Activated T-helper 9 cell treated with anti-CD3 and anti-CD28 coated beads, Interleukin-2, amount 50 U/mL, for 16 hours (primary cell): ENCODE measurements at regions not wholly inside any gene's neighbourhood (a gene's known extent, or its start where the extent isn't known, plus 50 kb on each side); places are given as distances from the start of the nearest gene placed in this dataset.

Experiments
- DNase-seq: peaks from one replicate; pipeline ENCODE4 v3.0.0-alpha.2; 2020; ENCODE audit warnings: low read depth

- DNase-seq: no peak
These were observed 92.2 kb downstream of the TEX51 start for GRCh38 chr2:126990605-126991532.

GRCh38 chr2:126994340-126994777, 95.7 kb downstream of the TEX51 start:
- no peak for DNase-seq

- DNase-seq: no peak
These were observed 97.1 kb downstream of the TEX51 start for GRCh38 chr2:126995621-126996377.

- no peak for DNase-seq
These were observed 97.6 kb downstream of the TEX51 start for GRCh38 chr2:126996378-126996699.
